Mammary epithelial cell (primary cell): ENCODE measurements at regions not wholly inside any gene's neighbourhood (a gene's known extent, or its start where the extent isn't known, plus 50 kb on each side); places are given as distances from the start of the nearest gene placed in this dataset.

Source experiments
- CTCF ChIP-seq, 2 donors: IDR thresholded peaks in 1 of 2; conservative IDR thresholded peaks in 1 of 2; 2 replicates each; pipeline ENCODE4 v1.5.1; 2011 to 2012; ENCODE audit warnings: inconsistent platforms in 2 of 2, low read length in 2 of 2, mild to moderate bottlenecking in 2 of 2, control low read depth in 1 of 2, low read depth in 1 of 2; ENCODE audit not compliant: insufficient read depth in 1 of 2; ENCODE audit errors: extremely low read depth in 1 of 2
- EZH2 ChIP-seq: IDR thresholded peaks from 2 replicates; pipeline ENCODE4 v1.6.1; 2012; ENCODE audit warnings: low read length, inconsistent platforms, borderline replicate concordance

- TF ChIP-seq CTCF (conservative IDR thresholded peaks at IDR 0.05 in 1 of 2, IDR thresholded peaks at IDR 0.05 in 1 of 2; ENCODE audit: extremely low read depth in 1 of 2, insufficient read depth in 1 of 2, low read depth in 1 of 2, low read length in 2 of 2) (no peak), EZH2 (no peak)
Measured at GRCh38 chr13:112136095-112136494, 69.1 kb downstream of the SOX1 start.
